ENCODE measurements at regions not wholly inside any gene's neighbourhood (a gene's known extent, or its start where the extent isn't known, plus 50 kb on each side); places are given as distances from the start of the nearest gene placed in this dataset.

- Histone ChIP-seq H3K9me3 (ENCODE audit: control insufficient read depth, insufficient read depth, low read depth, low read length) (peaks cover 2% of the 10 kb centered on the region; the same call in 1 of the 2 replicates), H3K27me3 (ENCODE audit: control insufficient read depth, insufficient read depth, low read length) (no peaks in the 10 kb centered on the region)
Measured at GRCh38 chr6:147715035-147715434, 206.5 kb downstream of the SAMD5 start.

GRCh38 chr6:147716434-147716833 lies 207.9 kb downstream of the SAMD5 start:
- Histone ChIP-seq H3K4me1 (ENCODE audit: control insufficient read depth, insufficient read depth, low read length) (no peaks in the 10 kb centered on the region), H3K9ac (ENCODE audit: low read length) (no peak overlapping the region), H3K27ac (ENCODE audit: low read depth, low read length) (no peak overlapping the region), H3K27me3 (ENCODE audit: control insufficient read depth, insufficient read depth, low read length) (no peaks in the 10 kb centered on the region), H3K36me3 (ENCODE audit: control insufficient read depth, insufficient read depth, low read length) (no peaks in the 10 kb centered on the region), H3K9me3 (ENCODE audit: control insufficient read depth, insufficient read depth, low read depth, low read length) (peaks cover 2% of the 10 kb centered on the region; the same call in 1 of the 2 replicates), H3K4me3 (ENCODE audit: low read depth, low read length) (no peak overlapping the region)

More at GRCh38 chr6:147715035-147715434, 206.5 kb downstream of the SAMD5 start:
- no peaks in the 10 kb centered on the region for H3K4me1 ChIP-seq (ENCODE audit: control insufficient read depth, insufficient read depth, low read length)
- H3K4me3 ChIP-seq (ENCODE audit: low read depth, low read length), result no peak overlapping the region
- H3K36me3 ChIP-seq (ENCODE audit: control insufficient read depth, insufficient read depth, low read length), result no peaks in the 10 kb centered on the region
- H3K9ac ChIP-seq (ENCODE audit: low read length), result no peak overlapping the region
- no peak overlapping the region for H3K27ac ChIP-seq (ENCODE audit: low read depth, low read length)

GRCh38 chr6:147717991-147718390 lies 209.5 kb downstream of the SAMD5 start:
- H3K27me3 ChIP-seq (ENCODE audit: control insufficient read depth, insufficient read depth, low read length), result no peaks in the 10 kb centered on the region
- H3K9ac ChIP-seq (ENCODE audit: low read length), result no peak overlapping the region
- H3K4me1 ChIP-seq (ENCODE audit: control insufficient read depth, insufficient read depth, low read length), result no peaks in the 10 kb centered on the region
- H3K9me3 ChIP-seq (ENCODE audit: control insufficient read depth, insufficient read depth, low read depth, low read length), result no peaks in the 10 kb centered on the region
- no peak overlapping the region for H3K4me3 ChIP-seq (ENCODE audit: low read depth, low read length)
- no peaks in the 10 kb centered on the region for H3K36me3 ChIP-seq (ENCODE audit: control insufficient read depth, insufficient read depth, low read length)
- H3K27ac ChIP-seq (ENCODE audit: low read depth, low read length), result no peak overlapping the region

- Histone ChIP-seq H3K27ac (ENCODE audit: low read depth, low read length) (no peak overlapping the region), H3K4me3 (ENCODE audit: low read depth, low read length) (no peak overlapping the region), H3K4me1 (ENCODE audit: control insufficient read depth, insufficient read depth, low read length) (peaks cover 6% of the 10 kb centered on the region), H3K9me3 (ENCODE audit: control insufficient read depth, insufficient read depth, low read depth, low read length) (no peaks in the 10 kb centered on the region), H3K9ac (ENCODE audit: low read length) (no peak overlapping the region), H3K27me3 (ENCODE audit: control insufficient read depth, insufficient read depth, low read length) (no peaks in the 10 kb centered on the region), H3K36me3 (ENCODE audit: control insufficient read depth, insufficient read depth, low read length) (no peaks in the 10 kb centered on the region)
Measured at GRCh38 chr6:147722158-147722557, 213.7 kb downstream of the SAMD5 start.

- no peaks in the 10 kb centered on the region for H3K9me3 ChIP-seq (ENCODE audit: control insufficient read depth, insufficient read depth, low read depth, low read length)
- H3K9ac ChIP-seq (ENCODE audit: low read length), result no peak overlapping the region
- H3K36me3 ChIP-seq (ENCODE audit: control insufficient read depth, insufficient read depth, low read length), result no peaks in the 10 kb centered on the region
- no peak overlapping the region for H3K27ac ChIP-seq (ENCODE audit: low read depth, low read length)
- no peaks in the 10 kb centered on the region for H3K27me3 ChIP-seq (ENCODE audit: control insufficient read depth, insufficient read depth, low read length)
- H3K4me3 ChIP-seq (ENCODE audit: low read depth, low read length), result no peak overlapping the region
- peaks cover 6% of the 10 kb centered on the region for H3K4me1 ChIP-seq (ENCODE audit: control insufficient read depth, insufficient read depth, low read length)
Measured at GRCh38 chr6:147724454-147724853, 216.0 kb downstream of the SAMD5 start.

- H3K27ac ChIP-seq (ENCODE audit: low read depth, low read length), result no peak overlapping the region
- H3K27me3 ChIP-seq (ENCODE audit: control insufficient read depth, insufficient read depth, low read length), result no peaks in the 10 kb centered on the region
- H3K36me3 ChIP-seq (ENCODE audit: control insufficient read depth, insufficient read depth, low read length), result no peaks in the 10 kb centered on the region
- H3K4me3 ChIP-seq (ENCODE audit: low read depth, low read length), result no peak overlapping the region
- no peak overlapping the region for H3K9ac ChIP-seq (ENCODE audit: low read length)
- H3K4me1 ChIP-seq (ENCODE audit: control insufficient read depth, insufficient read depth, low read length), result peaks cover 6% of the 10 kb centered on the region
- H3K9me3 ChIP-seq (ENCODE audit: control insufficient read depth, insufficient read depth, low read depth, low read length), result no peaks in the 10 kb centered on the region
Measured at GRCh38 chr6:147726342-147726741, 217.9 kb downstream of the SAMD5 start.

- no peak overlapping the region for H3K9ac ChIP-seq (ENCODE audit: low read length)
- no peaks in the 10 kb centered on the region for H3K27me3 ChIP-seq (ENCODE audit: control insufficient read depth, insufficient read depth, low read length)
- H3K4me3 ChIP-seq (ENCODE audit: low read depth, low read length), result no peak overlapping the region
- H3K4me1 ChIP-seq (ENCODE audit: control insufficient read depth, insufficient read depth, low read length), result peaks cover 6% of the 10 kb centered on the region
- no peak overlapping the region for H3K27ac ChIP-seq (ENCODE audit: low read depth, low read length)
- no peaks in the 10 kb centered on the region for H3K9me3 ChIP-seq (ENCODE audit: control insufficient read depth, insufficient read depth, low read depth, low read length)
- H3K36me3 ChIP-seq (ENCODE audit: control insufficient read depth, insufficient read depth, low read length), result no peaks in the 10 kb centered on the region
Measured at GRCh38 chr6:147728903-147729302, 220.4 kb downstream of the SAMD5 start.

- H3K4me3 ChIP-seq (ENCODE audit: low read depth, low read length), result no peak overlapping the region
- no peak overlapping the region for H3K27ac ChIP-seq (ENCODE audit: low read depth, low read length)
- H3K4me1 ChIP-seq (ENCODE audit: control insufficient read depth, insufficient read depth, low read length), result no peaks in the 10 kb centered on the region
- no peak overlapping the region for H3K9ac ChIP-seq (ENCODE audit: low read length)
- no peaks in the 10 kb centered on the region for H3K36me3 ChIP-seq (ENCODE audit: control insufficient read depth, insufficient read depth, low read length)
- no peaks in the 10 kb centered on the region for H3K27me3 ChIP-seq (ENCODE audit: control insufficient read depth, insufficient read depth, low read length)
- no peaks in the 10 kb centered on the region for H3K9me3 ChIP-seq (ENCODE audit: control insufficient read depth, insufficient read depth, low read depth, low read length)
Measured at GRCh38 chr6:147733686-147734085, 225.2 kb downstream of the SAMD5 start.

GRCh38 chr6:147734151-147734550 lies 225.7 kb downstream of the SAMD5 start:
- Histone ChIP-seq H3K9ac (ENCODE audit: low read length) (no peak overlapping the region), H3K36me3 (ENCODE audit: control insufficient read depth, insufficient read depth, low read length) (no peaks in the 10 kb centered on the region), H3K27ac (ENCODE audit: low read depth, low read length) (no peak overlapping the region), H3K4me3 (ENCODE audit: low read depth, low read length) (no peak overlapping the region), H3K9me3 (ENCODE audit: control insufficient read depth, insufficient read depth, low read depth, low read length) (no peaks in the 10 kb centered on the region), H3K4me1 (ENCODE audit: control insufficient read depth, insufficient read depth, low read length) (no peaks in the 10 kb centered on the region), H3K27me3 (ENCODE audit: control insufficient read depth, insufficient read depth, low read length) (no peaks in the 10 kb centered on the region)

GRCh38 chr6:147735924-147736323 lies 227.4 kb downstream of the SAMD5 start:
- H3K4me3 ChIP-seq (ENCODE audit: low read depth, low read length), result no peak overlapping the region
- H3K27ac ChIP-seq (ENCODE audit: low read depth, low read length), result no peak overlapping the region
- no peak overlapping the region for H3K9ac ChIP-seq (ENCODE audit: low read length)
- no peaks in the 10 kb centered on the region for H3K36me3 ChIP-seq (ENCODE audit: control insufficient read depth, insufficient read depth, low read length)
- peaks cover 7% of the 10 kb centered on the region; the same call in 1 of the 2 replicates for H3K4me1 ChIP-seq (ENCODE audit: control insufficient read depth, insufficient read depth, low read length)
- no peaks in the 10 kb centered on the region for H3K27me3 ChIP-seq (ENCODE audit: control insufficient read depth, insufficient read depth, low read length)
- H3K9me3 ChIP-seq (ENCODE audit: control insufficient read depth, insufficient read depth, low read depth, low read length), result no peaks in the 10 kb centered on the region

GRCh38 chr6:147737115-147737514 lies 228.6 kb downstream of the SAMD5 start:
- H3K27ac ChIP-seq (ENCODE audit: low read depth, low read length), result no peak overlapping the region
- H3K36me3 ChIP-seq (ENCODE audit: control insufficient read depth, insufficient read depth, low read length), result no peaks in the 10 kb centered on the region
- no peaks in the 10 kb centered on the region for H3K9me3 ChIP-seq (ENCODE audit: control insufficient read depth, insufficient read depth, low read depth, low read length)

GRCh38 chr6:147738099-147738498 lies 229.6 kb downstream of the SAMD5 start:
- H3K9me3 ChIP-seq (ENCODE audit: control insufficient read depth, insufficient read depth, low read depth, low read length), result no peaks in the 10 kb centered on the region

More at GRCh38 chr6:147737115-147737514, 228.6 kb downstream of the SAMD5 start:
- H3K9ac ChIP-seq (ENCODE audit: low read length), result no peak overlapping the region
- no peak overlapping the region for H3K4me3 ChIP-seq (ENCODE audit: low read depth, low read length)
- no peaks in the 10 kb centered on the region for H3K27me3 ChIP-seq (ENCODE audit: control insufficient read depth, insufficient read depth, low read length)
- H3K4me1 ChIP-seq (ENCODE audit: control insufficient read depth, insufficient read depth, low read length), result peaks cover 7% of the 10 kb centered on the region; the same call in 1 of the 2 replicates

More at GRCh38 chr6:147738099-147738498, 229.6 kb downstream of the SAMD5 start:
- H3K4me3 ChIP-seq (ENCODE audit: low read depth, low read length), result no peak overlapping the region
- no peaks in the 10 kb centered on the region for H3K36me3 ChIP-seq (ENCODE audit: control insufficient read depth, insufficient read depth, low read length)
- H3K27me3 ChIP-seq (ENCODE audit: control insufficient read depth, insufficient read depth, low read length), result no peaks in the 10 kb centered on the region
- no peak overlapping the region for H3K9ac ChIP-seq (ENCODE audit: low read length)
- no peak overlapping the region for H3K27ac ChIP-seq (ENCODE audit: low read depth, low read length)
- peaks cover 7% of the 10 kb centered on the region; the same call in 1 of the 2 replicates for H3K4me1 ChIP-seq (ENCODE audit: control insufficient read depth, insufficient read depth, low read length)
